Neuronal stem cell (in vitro differentiated cells): ENCODE measurements at regions not wholly inside any gene's neighbourhood (a gene's known extent, or its start where the extent isn't known, plus 50 kb on each side); places are given as distances from the start of the nearest gene placed in this dataset.
"Not testable (repeated sequence)": the region's sequence is repeated elsewhere in the genome, so short reads cannot be mapped to it uniquely, and the experiment has no call there.

Experiments used
- DNase-seq: peaks from one replicate; pipeline ENCODE4 v3.0.0-alpha.2; 2013; ENCODE audit warnings: low spot score
- H2AFZ ChIP-seq: one replicate; pipeline ENCODE4 v1.6.1; 2013; ENCODE audit warnings: mild to moderate bottlenecking, low read length, inconsistent platforms
- H2AK5ac ChIP-seq: 2 replicates; pipeline ENCODE4 v1.6.1; 2013; ENCODE audit warnings: low read depth, mild to moderate bottlenecking, inconsistent platforms, low read length, moderate library complexity, mixed read lengths
- H2BK120ac ChIP-seq: 2 replicates; pipeline ENCODE4 v1.6.1; 2013; ENCODE audit warnings: low read depth, mild to moderate bottlenecking, inconsistent platforms, low read length, moderate library complexity, mixed read lengths
- H2BK12ac ChIP-seq: one replicate; pipeline ENCODE4 v1.6.1; 2013; ENCODE audit warnings: low read length, inconsistent platforms
- H2BK15ac ChIP-seq: 2 replicates; pipeline ENCODE4 v1.6.1; 2013; ENCODE audit warnings: mild to moderate bottlenecking, low read length, inconsistent platforms, mixed read lengths
- H2BK5ac ChIP-seq: one replicate; pipeline ENCODE4 v1.6.1; 2013; ENCODE audit warnings: inconsistent platforms, mild to moderate bottlenecking, low read length, moderate library complexity
- H3K14ac ChIP-seq: one replicate; pipeline ENCODE4 v1.6.1; 2013; ENCODE audit warnings: low read length, inconsistent platforms
- H3K18ac ChIP-seq: 2 replicates; pipeline ENCODE4 v1.6.1; 2013; ENCODE audit warnings: low read length, inconsistent platforms
- H3K23ac ChIP-seq: 2 replicates; pipeline ENCODE4 v1.6.1; 2013; ENCODE audit warnings: low read depth, mild to moderate bottlenecking, mixed read lengths, low read length, inconsistent platforms; ENCODE audit not compliant: poor library complexity
- H3K27ac ChIP-seq: replicated peaks from 3 replicates; pipeline ENCODE4 v1.5.1; 2013; ENCODE audit warnings: low read length, inconsistent platforms
- H3K27me3 ChIP-seq, 3 experiments: 2 replicates each; pipeline ENCODE4 v1.6.1; 2013; ENCODE audit warnings: low read length in 3 of 3, mild to moderate bottlenecking in 2 of 3, inconsistent platforms in 1 of 3, low read depth in 1 of 3, mixed read lengths in 1 of 3, moderate library complexity in 1 of 3; ENCODE audit not compliant: control insufficient read depth in 3 of 3, insufficient read depth in 3 of 3
- H3K36me3 ChIP-seq, 2 donors: replicated peaks in 1 of 2; 2 replicates each; pipeline ENCODE4 v1.6.1; 2013; ENCODE audit warnings: low read length in 2 of 2; ENCODE audit not compliant: control insufficient read depth in 2 of 2, insufficient read depth in 2 of 2
- H3K4ac ChIP-seq: 2 replicates; pipeline ENCODE4 v1.6.1; 2013; ENCODE audit warnings: inconsistent platforms, mild to moderate bottlenecking, low read length, moderate library complexity
- H3K4me1 ChIP-seq, 2 donors: 1 replicate in 1 of 2; 2 replicates in 1 of 2; pipeline ENCODE4 v1.6.1; 2013; ENCODE audit warnings: low read length in 2 of 2, low read depth in 1 of 2; ENCODE audit not compliant: control insufficient read depth in 2 of 2, insufficient read depth in 1 of 2
- H3K4me2 ChIP-seq: one replicate; pipeline ENCODE4 v1.6.1; 2013; ENCODE audit warnings: mild to moderate bottlenecking, low read length, inconsistent platforms; ENCODE audit not compliant: insufficient read depth, poor library complexity, severe bottlenecking
- H3K4me3 ChIP-seq, 2 donors: 2 replicates each; pipeline ENCODE4 v1.5.1; 2013; ENCODE audit warnings: low read length in 2 of 2, mild to moderate bottlenecking in 2 of 2, inconsistent platforms in 1 of 2, moderate library complexity in 1 of 2
- H3K79me1 ChIP-seq: one replicate; pipeline ENCODE4 v1.6.1; 2013; ENCODE audit warnings: low read depth, mild to moderate bottlenecking, inconsistent platforms, low read length, moderate library complexity
- H3K9ac ChIP-seq: one replicate; pipeline ENCODE4 v1.6.1; 2013; ENCODE audit warnings: mild to moderate bottlenecking, low read depth, low read length, inconsistent platforms; ENCODE audit not compliant: poor library complexity
- H3K9me3 ChIP-seq, 2 donors: replicated peaks in 1 of 2; 2 replicates each; pipeline versions ENCODE3 to v1.6.1; 2013; ENCODE audit warnings: low read length in 2 of 2, mild to moderate bottlenecking in 2 of 2, inconsistent platforms in 1 of 2, low read depth in 1 of 2, mixed read lengths in 1 of 2, moderate library complexity in 1 of 2; ENCODE audit not compliant: control insufficient read depth in 2 of 2, insufficient read depth in 1 of 2
- H4K8ac ChIP-seq: one replicate; pipeline ENCODE4 v1.6.1; 2013; ENCODE audit warnings: low read depth, mild to moderate bottlenecking, inconsistent platforms, low read length, moderate library complexity
- H4K91ac ChIP-seq: one replicate; pipeline ENCODE4 v1.6.1; 2013; ENCODE audit warnings: low read length, low read depth, mild to moderate bottlenecking, inconsistent platforms; ENCODE audit not compliant: poor library complexity
- WGBS, 2 donors: extraction: QIAGEN DNeasy Blood & Tissue Kit; methylation state at CpG; one replicate each; pipeline ENCODE4 v1.1.7; 2013; ENCODE audit warnings: missing lambda C conversion rate in 2 of 2, mixed read lengths in 1 of 2; ENCODE audit not compliant: insufficient read length in 2 of 2, insufficient replicate concordance in 1 of 2; ENCODE audit errors: extremely low coverage in 2 of 2; 5-methylcytosine and 5-hydroxymethylcytosine counted together

DNA sequence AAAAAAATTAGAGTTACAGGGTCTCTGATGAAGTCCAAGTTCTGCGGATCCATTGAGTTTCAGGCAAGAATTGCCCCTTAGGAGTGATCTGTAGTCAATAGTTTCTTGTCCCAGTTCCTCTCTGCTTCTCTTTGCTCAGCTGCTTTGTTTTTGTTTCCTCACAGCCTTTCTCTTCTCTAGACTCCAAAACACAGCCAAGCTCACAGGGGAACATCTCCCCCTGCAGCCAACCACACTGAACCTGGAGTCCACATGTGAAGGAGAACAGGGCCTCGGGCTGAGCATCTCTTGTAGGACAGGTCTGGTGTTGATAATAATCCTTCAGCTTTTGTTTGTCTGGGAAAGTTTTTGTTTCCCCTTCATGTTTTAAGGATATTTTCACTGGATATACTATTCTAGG, 202.6 kb upstream of the ATP10A start:
- H3K4me1 ChIP-seq = peaks cover 0 to 8% of the 10 kb centered on the region in 2 donors
- no peak overlapping the region for H4K91ac ChIP-seq
- no peak overlapping the region for H3K4ac ChIP-seq
- H3K4me3 ChIP-seq = no peak overlapping the region
- H2AK5ac ChIP-seq = no peak overlapping the region
- H3K36me3 ChIP-seq = no peaks in the 10 kb centered on the region
- H2BK120ac ChIP-seq = no peak overlapping the region
- peaks cover 2% of the 10 kb centered on the region for H3K79me1 ChIP-seq
- H3K27ac ChIP-seq = no peak overlapping the region
- no peak overlapping the region for H2BK15ac ChIP-seq
- H3K18ac ChIP-seq = no peak overlapping the region
- no peak for DNase-seq
- no peak overlapping the region for H4K8ac ChIP-seq
- no peak overlapping the region for H3K4me2 ChIP-seq
- no peak overlapping the region for H3K14ac ChIP-seq
- H3K9me3 ChIP-seq = no peaks in the 10 kb centered on the region
- no peak overlapping the region for H2BK5ac ChIP-seq
- no peaks in the 10 kb centered on the region for H3K27me3 ChIP-seq
- no peak overlapping the region for H3K23ac ChIP-seq
- no peak overlapping the region for H3K9ac ChIP-seq
- WGBS, 2 donors = no CpG with 5 or more reads among the region's 2 CpGs
- no peak overlapping the region for H2AFZ ChIP-seq
- H2BK12ac ChIP-seq = no peak overlapping the region

DNA sequence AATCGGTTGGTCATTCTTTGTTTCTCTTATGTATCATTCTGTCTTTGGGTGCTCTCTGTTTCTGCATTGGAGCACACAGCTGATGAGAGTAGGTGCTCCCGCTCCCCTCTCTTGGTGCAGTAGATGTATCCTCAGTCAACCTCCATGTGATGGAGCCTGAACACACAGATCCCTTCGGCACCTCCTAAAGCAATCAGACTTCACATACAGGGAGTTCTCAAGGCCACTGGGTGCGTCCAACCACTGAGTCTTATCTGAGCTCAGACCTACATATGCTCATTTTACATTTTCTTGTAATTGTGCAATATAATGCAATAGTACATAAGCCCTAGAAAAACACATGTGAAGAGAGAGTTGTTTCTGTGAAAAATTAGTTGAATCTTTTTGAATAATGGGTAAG, 198.1 kb upstream of the ATP10A start:
- no peak overlapping the region for H2AK5ac ChIP-seq
- H3K14ac ChIP-seq = no peak overlapping the region
- H3K23ac ChIP-seq = no peak overlapping the region
- H3K9me3 ChIP-seq = no peaks in the 10 kb centered on the region
- no peak overlapping the region for H2BK12ac ChIP-seq
- no peak overlapping the region for H2AFZ ChIP-seq
- H3K4ac ChIP-seq = no peak overlapping the region
- H3K4me2 ChIP-seq = no peak overlapping the region
- H2BK15ac ChIP-seq = no peak overlapping the region
- H3K27ac ChIP-seq = no peak overlapping the region
- H4K91ac ChIP-seq = no peak overlapping the region
- no peak for DNase-seq
- H3K9ac ChIP-seq = no peak overlapping the region
- no peaks in the 10 kb centered on the region for H3K36me3 ChIP-seq
- H3K18ac ChIP-seq = no peak overlapping the region
- peaks cover 0 to 3% of the 10 kb centered on the region in 2 donors for H3K4me1 ChIP-seq
- H3K79me1 ChIP-seq = peaks cover 2% of the 10 kb centered on the region
- no peak overlapping the region for H2BK5ac ChIP-seq
- no CpG with 5 or more reads among the region's 4 CpGs for WGBS, 2 donors
- no peak overlapping the region for H4K8ac ChIP-seq
- H2BK120ac ChIP-seq = no peak overlapping the region
- no peaks in the 10 kb centered on the region for H3K27me3 ChIP-seq
- no peak overlapping the region for H3K4me3 ChIP-seq

DNA sequence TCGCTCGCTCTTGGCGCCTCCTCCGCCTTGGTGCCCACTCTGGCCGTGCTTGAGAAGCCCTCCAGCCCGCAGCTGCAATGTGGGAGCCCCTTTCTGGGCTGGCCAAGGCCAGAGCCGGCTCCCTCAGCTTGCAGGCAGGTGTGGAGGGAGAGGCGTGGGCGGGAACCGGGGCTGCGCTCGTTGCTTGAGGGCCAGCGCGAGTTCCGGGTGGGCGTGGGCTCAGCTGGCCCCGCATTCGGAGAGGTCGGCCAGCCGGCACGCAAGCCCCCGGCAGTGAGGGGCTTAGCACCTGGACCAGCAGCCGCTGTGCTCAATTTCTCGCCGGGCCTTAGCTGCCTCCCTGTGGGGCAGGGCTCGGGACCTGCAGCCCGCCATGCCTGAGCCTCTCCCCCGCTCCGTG, 193.6 kb upstream of the ATP10A start:
- not testable (repeated sequence) for H3K9me3 ChIP-seq, H4K91ac ChIP-seq, H3K79me1 ChIP-seq, H2BK15ac ChIP-seq, H3K18ac ChIP-seq, H3K9ac ChIP-seq, H3K14ac ChIP-seq, H3K36me3 ChIP-seq, H2AK5ac ChIP-seq, H3K4me1 ChIP-seq, H3K4ac ChIP-seq, H3K27me3 ChIP-seq, H3K27ac ChIP-seq, H2BK5ac ChIP-seq, H2BK12ac ChIP-seq, H3K4me2 ChIP-seq, DNase-seq, H3K4me3 ChIP-seq, H2BK120ac ChIP-seq, H3K23ac ChIP-seq, H4K8ac ChIP-seq, H2AFZ ChIP-seq
- no CpG with 5 or more reads among the region's 29 CpGs for whole genome bisulfite sequencing, 2 donors

DNA sequence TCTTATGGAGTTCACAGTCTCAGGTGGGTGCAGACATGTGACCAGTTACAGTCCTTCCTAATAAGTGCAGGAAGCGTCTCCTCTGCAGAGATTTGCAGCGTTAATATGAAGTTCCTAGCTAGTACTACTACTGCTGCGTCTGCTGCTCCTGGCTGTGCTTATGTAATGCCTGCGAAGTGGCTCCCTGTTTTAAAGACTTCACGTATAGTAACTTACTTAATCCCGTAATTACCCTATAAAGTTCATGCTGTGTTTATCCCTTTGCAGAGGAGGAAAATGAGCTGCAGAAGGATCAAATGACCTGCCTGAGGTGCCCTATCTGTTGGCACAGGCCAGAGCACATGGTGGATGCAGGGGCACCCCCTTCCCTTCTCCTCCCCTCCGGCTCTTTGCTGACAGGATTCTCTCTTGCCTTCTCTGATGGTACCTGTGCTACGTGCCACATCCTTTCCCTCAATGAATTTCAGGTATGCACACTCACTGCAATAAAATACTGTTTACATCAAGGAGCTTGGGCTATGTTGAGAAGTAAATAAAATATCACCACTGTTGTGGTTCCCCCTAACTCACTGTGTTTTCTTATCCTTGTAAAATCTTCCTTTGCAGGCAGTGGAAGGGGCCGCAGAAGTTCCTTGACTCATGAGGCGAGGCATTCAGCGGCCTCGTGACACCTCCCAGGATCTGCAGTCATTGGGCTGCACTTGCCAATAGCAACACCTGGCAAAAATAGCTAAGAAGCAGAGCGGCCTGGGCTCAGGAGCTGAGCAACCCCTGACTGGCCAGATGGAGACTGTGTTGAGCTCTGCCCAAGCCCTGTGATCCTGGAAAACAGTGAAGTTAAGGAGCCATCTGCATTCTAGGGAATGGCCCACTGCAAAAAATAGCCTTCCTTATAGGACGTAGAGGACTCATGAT, 188.9 kb upstream of the ATP10A start:
- no peak for DNase-seq
- Histone ChIP-seq H3K27me3 (no peaks in the 10 kb centered on the region), H2BK5ac (no peak overlapping the region), H3K14ac (no peak overlapping the region), H2AFZ (no peak overlapping the region), H3K9ac (no peak overlapping the region), H3K4ac (no peak overlapping the region), H3K79me1 (no peaks in the 10 kb centered on the region), H3K4me2 (no peak overlapping the region), H3K27ac (no peak overlapping the region), H3K4me3 (no peak overlapping the region), H3K9me3 (no peaks in the 10 kb centered on the region), H3K23ac (no peak overlapping the region), H3K36me3 (no peaks in the 10 kb centered on the region), H4K8ac (no peak overlapping the region), H2BK12ac (no peak overlapping the region), H3K18ac (no peak overlapping the region), H2AK5ac (no peak overlapping the region), H2BK120ac (no peak overlapping the region), H2BK15ac (no peak overlapping the region), H4K91ac (no peak overlapping the region), H3K4me1 (peaks cover 0 to 12% of the 10 kb centered on the region in 2 donors)
- no CpG with 5 or more reads among the region's 14 CpGs for WGBS, 2 donors
